Panc1 (cell line): ENCODE measurements at regions not wholly inside any gene's neighbourhood (a gene's known extent, or its start where the extent isn't known, plus 50 kb on each side); places are given as distances from the start of the nearest gene placed in this dataset.

ENCODE experiments used
- ATAC-seq: fragments of 200-7000 bp; cut with Tn5 transposase; 2 replicates; pipeline ENCODE4 v1.9.1; 2020; ENCODE audit warnings: mild to moderate bottlenecking, moderate library complexity
- BruUV-seq: library from RNA; stranded (reverse); fragments of 400-500 nt; replicated peaks from 2 replicates; lab custom pipeline; 2021; lab: Mats Ljungman, UMichigan
- CTCF ChIA-PET: fragments of 300-600 bp; sonication (Branson Sonifier 250); formaldehyde crosslinking; loops from one replicate; lab custom pipeline; 2022; ENCODE audit warnings: antibody characterized with exemption; lab: Charles Lee
- POLR2A ChIA-PET: fragments of 300-600 bp; sonication (Branson Sonifier 250); formaldehyde crosslinking; loops from one replicate; lab custom pipeline; 2022; ENCODE audit warnings: antibody characterized with exemption; lab: Charles Lee
- DNase-seq: peaks from one replicate; pipeline ENCODE4 v3.0.0-alpha.2; 2010; ENCODE audit warnings: low read depth, low spot score
- H3K27ac ChIP-seq: 2 replicates; pipeline ENCODE4 v1.5.1; 2011; ENCODE audit warnings: mild to moderate bottlenecking, low read length, inconsistent platforms
- H3K27me3 ChIP-seq: fragments of 200-500 bp; sonication (Bioruptor generic); 2 replicates; pipeline ENCODE4 v1.6.0; 2014; ENCODE audit warnings: low read length, inconsistent platforms; ENCODE audit not compliant: control insufficient read depth, insufficient read depth
- H3K36me3 ChIP-seq: fragments of 200-500 bp; sonication (Bioruptor generic); 2 replicates; pipeline ENCODE4 v1.5.1; 2014; ENCODE audit warnings: inconsistent platforms, mild to moderate bottlenecking, low read length, moderate library complexity; ENCODE audit not compliant: control insufficient read depth, insufficient read depth
- H3K4me1 ChIP-seq: 2 replicates; pipeline ENCODE4 v1.5.1; 2011; ENCODE audit warnings: inconsistent platforms, mild to moderate bottlenecking, low read length, moderate library complexity; ENCODE audit not compliant: control insufficient read depth, insufficient read depth
- H3K4me3 ChIP-seq, 2 experiments: 2 replicates each; pipeline ENCODE4 v1.5.1; 2011 to 2012; ENCODE audit warnings: low read depth in 2 of 2, low read length in 2 of 2, mild to moderate bottlenecking in 2 of 2, inconsistent platforms in 1 of 2, moderate library complexity in 1 of 2
- H3K9me3 ChIP-seq: fragments of 200-500 bp; sonication (Bioruptor generic); 2 replicates; pipeline ENCODE4 v1.5.1; 2014; ENCODE audit warnings: low read depth, mild to moderate bottlenecking, inconsistent platforms, low read length, moderate library complexity; ENCODE audit not compliant: control insufficient read depth, insufficient read depth
- CTCF ChIP-seq: fragments of 450-650 bp; IDR thresholded peaks from 2 replicates; pipeline ENCODE4 v1.5.1; 2017; ENCODE audit warnings: mild to moderate bottlenecking
- POLR2AphosphoS5 ChIP-seq: IDR thresholded peaks from 2 replicates; pipeline ENCODE4 v1.6.1; 2012; ENCODE audit warnings: mild to moderate bottlenecking, low read depth, low read length, moderate library complexity
- SIN3A ChIP-seq: IDR thresholded peaks from 2 replicates; pipeline ENCODE4 v1.6.1; 2012; ENCODE audit warnings: low read depth, mild to moderate bottlenecking, low read length, moderate library complexity, borderline replicate concordance; ENCODE audit not compliant: insufficient read depth
- TCF7L2 ChIP-seq: IDR thresholded peaks from 2 replicates; pipeline ENCODE4 v1.6.1; 2011; ENCODE audit warnings: mild to moderate bottlenecking, low read depth, low read length, inconsistent platforms
- in situ Hi-C: cut with HindIII; loops from 2 replicates; pipeline ENCODE4 v1.10.0; 2016; ENCODE audit warnings: low sequenced_read_pairs, low pct_unique_long_range_greater_than_20kb
- intact Hi-C: fragments of 100-400 bp; cut with micrococcal nuclease; formaldehyde crosslinking; loops from one replicate; pipeline ENCODE4 v1.10.0; 2022; ENCODE audit not compliant: unreplicated experiment
- TF ChIP-seq, protein P1 (sequence below), 2 experiments: IDR thresholded peaks; 2 replicates each; pipeline ENCODE4 v1.6.1; 2011 to 2012; ENCODE audit warnings: low read depth in 2 of 2, control low read depth in 1 of 2, low read length in 1 of 2, mild to moderate bottlenecking in 1 of 2, moderate library complexity in 1 of 2; ENCODE audit not compliant: insufficient read depth in 1 of 2

DNA sequence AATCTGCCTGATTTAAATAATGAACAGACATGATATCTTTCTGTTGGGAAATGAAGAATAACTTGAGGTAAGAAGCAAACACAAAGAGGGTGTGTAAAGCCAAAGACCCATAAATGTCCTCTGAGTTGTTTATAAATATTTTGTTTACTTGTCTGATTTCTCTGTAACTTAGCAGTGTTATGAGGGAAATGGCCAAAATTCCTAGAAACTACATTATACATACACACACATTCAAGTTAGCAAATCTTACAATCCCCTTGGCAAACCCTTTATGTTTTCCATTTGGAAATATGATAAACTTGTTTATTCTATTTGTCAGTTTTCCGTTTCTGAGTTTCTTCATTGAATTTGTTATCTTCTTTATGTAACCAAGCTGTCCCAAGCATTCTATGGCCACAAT is 81.4 kb upstream of the TCF21 start:
- TF ChIP-seq SIN3A (no peak), TCF7L2 (no peak), CTCF (no peak)
- ChIA-PET CTCF (no interaction called here), POLR2A (no interaction called here)
- no peaks in the 10 kb centered on the region for H3K36me3 ChIP-seq
- H3K27me3 ChIP-seq: no peaks in the 10 kb centered on the region
- no TSS peak for BruUV-seq
- no peaks in the 10 kb centered on the region for H3K9me3 ChIP-seq
- no peaks in the 10 kb centered on the region for H3K4me1 ChIP-seq
- ATAC-seq (no peak), DNase-seq (no peak)
- H3K27ac ChIP-seq: no peak overlapping the region
- in situ Hi-C loops: no loop called here
- intact Hi-C loops: no loop called here
- H3K4me3 ChIP-seq: no peak overlapping the region

- DNase-seq (no peak), ATAC-seq (no peak)
- Histone ChIP-seq H3K9me3 (no peaks in the 10 kb centered on the region), H3K4me3 (no peak overlapping the region), H3K36me3 (no peaks in the 10 kb centered on the region), H3K4me1 (no peaks in the 10 kb centered on the region), H3K27me3 (no peaks in the 10 kb centered on the region), H3K27ac (no peak overlapping the region)
- in situ Hi-C loops (no loop called here), intact Hi-C loops (no loop called here)
- CTCF ChIA-PET: no interaction called here
- TF ChIP-seq CTCF (no peak), SIN3A (no peak), TCF7L2 (no peak), POLR2AphosphoS5 (no peak)
- TF ChIP-seq, protein P1, sequence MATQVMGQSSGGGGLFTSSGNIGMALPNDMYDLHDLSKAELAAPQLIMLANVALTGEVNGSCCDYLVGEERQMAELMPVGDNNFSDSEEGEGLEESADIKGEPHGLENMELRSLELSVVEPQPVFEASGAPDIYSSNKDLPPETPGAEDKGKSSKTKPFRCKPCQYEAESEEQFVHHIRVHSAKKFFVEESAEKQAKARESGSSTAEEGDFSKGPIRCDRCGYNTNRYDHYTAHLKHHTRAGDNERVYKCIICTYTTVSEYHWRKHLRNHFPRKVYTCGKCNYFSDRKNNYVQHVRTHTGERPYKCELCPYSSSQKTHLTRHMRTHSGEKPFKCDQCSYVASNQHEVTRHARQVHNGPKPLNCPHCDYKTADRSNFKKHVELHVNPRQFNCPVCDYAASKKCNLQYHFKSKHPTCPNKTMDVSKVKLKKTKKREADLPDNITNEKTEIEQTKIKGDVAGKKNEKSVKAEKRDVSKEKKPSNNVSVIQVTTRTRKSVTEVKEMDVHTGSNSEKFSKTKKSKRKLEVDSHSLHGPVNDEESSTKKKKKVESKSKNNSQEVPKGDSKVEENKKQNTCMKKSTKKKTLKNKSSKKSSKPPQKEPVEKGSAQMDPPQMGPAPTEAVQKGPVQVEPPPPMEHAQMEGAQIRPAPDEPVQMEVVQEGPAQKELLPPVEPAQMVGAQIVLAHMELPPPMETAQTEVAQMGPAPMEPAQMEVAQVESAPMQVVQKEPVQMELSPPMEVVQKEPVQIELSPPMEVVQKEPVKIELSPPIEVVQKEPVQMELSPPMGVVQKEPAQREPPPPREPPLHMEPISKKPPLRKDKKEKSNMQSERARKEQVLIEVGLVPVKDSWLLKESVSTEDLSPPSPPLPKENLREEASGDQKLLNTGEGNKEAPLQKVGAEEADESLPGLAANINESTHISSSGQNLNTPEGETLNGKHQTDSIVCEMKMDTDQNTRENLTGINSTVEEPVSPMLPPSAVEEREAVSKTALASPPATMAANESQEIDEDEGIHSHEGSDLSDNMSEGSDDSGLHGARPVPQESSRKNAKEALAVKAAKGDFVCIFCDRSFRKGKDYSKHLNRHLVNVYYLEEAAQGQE (IDR thresholded peaks at IDR 0.05; ENCODE audit: insufficient read depth in 1 of 2, low read depth in 2 of 2, low read length in 1 of 2): no peak
- BruUV-seq: no TSS peak
- POLR2A ChIA-PET: no interaction called here
Measured at GRCh38 chr6:133809406-133809805, 79.5 kb upstream of the TCF21 start.
